H1 (cell line): ENCODE measurements at regions not wholly inside any gene's neighbourhood (a gene's known extent, or its start where the extent isn't known, plus 50 kb on each side); places are given as distances from the start of the nearest gene placed in this dataset.

Source experiments
- CTCF ChIA-PET: fragments of 300-600 bp; sonication (Branson Sonifier 250); formaldehyde crosslinking; loops from one replicate; lab custom pipeline; 2021; ENCODE audit not compliant: partially characterized antibody; lab: Charles Lee
- POLR2A ChIA-PET: fragments of 300-600 bp; sonication (Branson Sonifier 250); formaldehyde crosslinking; loops from one replicate; lab custom pipeline; 2021; ENCODE audit warnings: inconsistent platforms; ENCODE audit not compliant: partially characterized antibody; lab: Charles Lee
- DNase-seq, 2 experiments: peaks; one replicate each; pipeline versions ENCODE4 v3.0.0 to v3.0.0-alpha.2; 2010 to 2022; ENCODE audit warnings: low spot score in 2 of 2, low read depth in 1 of 2, mixed read lengths in 1 of 2
- FAIRE-seq: peaks from 2 replicates; lab custom pipeline; 2011; peaks lifted over from hg19 to GRCh38; lab: Jason Lieb, UNC
- H2AFZ ChIP-seq: 2 replicates; pipeline ENCODE4 v1.8.1; 2012; ENCODE audit warnings: low read length, inconsistent platforms
- H2AK5ac ChIP-seq: 2 replicates; pipeline ENCODE4 v1.6.1; 2013; ENCODE audit warnings: low read depth, low read length
- H2BK120ac ChIP-seq: replicated peaks from 2 replicates; pipeline ENCODE3; 2013; ENCODE audit warnings: low read depth, low read length, inconsistent platforms
- H2BK12ac ChIP-seq: 2 replicates; pipeline ENCODE4 v1.6.1; 2013; ENCODE audit warnings: low read depth, low read length
- H2BK15ac ChIP-seq: 2 replicates; pipeline ENCODE4 v1.6.1; 2013; ENCODE audit warnings: low read length
- H2BK20ac ChIP-seq: 2 replicates; pipeline ENCODE4 v1.6.1; 2013; ENCODE audit warnings: low read length
- H2BK5ac ChIP-seq: 2 replicates; pipeline ENCODE4 v1.6.1; 2013; ENCODE audit warnings: low read depth, low read length
- H3K14ac ChIP-seq: 2 replicates; pipeline ENCODE4 v1.6.1; 2013; ENCODE audit warnings: inconsistent platforms; ENCODE audit not compliant: insufficient read length
- H3K18ac ChIP-seq: 2 replicates; pipeline ENCODE4 v1.6.1; 2013; ENCODE audit warnings: low read length; ENCODE audit errors: extremely low read depth
- H3K23ac ChIP-seq: 2 replicates; pipeline ENCODE4 v1.6.1; 2013; ENCODE audit warnings: inconsistent platforms; ENCODE audit not compliant: insufficient read length
- H3K23me2 ChIP-seq: 2 replicates; pipeline ENCODE4 v1.6.1; 2013; ENCODE audit warnings: low read depth, low read length
- H3K27ac ChIP-seq: 2 replicates; pipeline ENCODE4 v1.6.1; 2011; ENCODE audit warnings: low read depth, low read length, inconsistent platforms
- H3K27me3 ChIP-seq, 4 experiments: replicated peaks in 1 of 4; 1 replicate in 1 of 4; 2 replicates in 3 of 4; pipeline versions ENCODE4 v1.6.1 to v1.8.1; 2011 to 2013; ENCODE audit warnings: low read length in 3 of 4, mild to moderate bottlenecking in 3 of 4, inconsistent platforms in 2 of 4, mixed read lengths in 2 of 4, moderate library complexity in 1 of 4; ENCODE audit not compliant: control insufficient read depth in 3 of 4, insufficient read depth in 3 of 4; ENCODE audit errors: extremely low read depth in 1 of 4
- H3K36me3 ChIP-seq, 4 experiments: 2 replicates each; pipeline versions ENCODE4 v1.6.1 to v1.8.1; 2011 to 2013; ENCODE audit warnings: mild to moderate bottlenecking in 4 of 4, low read length in 3 of 4, moderate library complexity in 2 of 4, control low read depth in 1 of 4, inconsistent platforms in 1 of 4; ENCODE audit not compliant: insufficient read depth in 4 of 4, control insufficient read depth in 2 of 4
- H3K4ac ChIP-seq: replicated peaks from 2 replicates; pipeline ENCODE3; 2013; ENCODE audit warnings: low read length, low read depth, mixed read lengths, inconsistent platforms; ENCODE audit not compliant: insufficient read length
- H3K4me1 ChIP-seq, 4 experiments: replicated peaks in 1 of 4; 1 replicate in 1 of 4; 2 replicates in 3 of 4; pipeline versions ENCODE4 v1.6.1 to v1.8.1; 2011 to 2013; ENCODE audit warnings: low read length in 3 of 4, inconsistent platforms in 2 of 4, mixed read lengths in 1 of 4; ENCODE audit not compliant: insufficient read depth in 4 of 4, control insufficient read depth in 3 of 4
- H3K4me2 ChIP-seq, 2 experiments: 2 replicates each; pipeline versions ENCODE4 v1.6.1 to v1.8.1; 2011 to 2013; ENCODE audit warnings: low read depth in 2 of 2, low read length in 2 of 2, control low read depth in 1 of 2, inconsistent platforms in 1 of 2, mild to moderate bottlenecking in 1 of 2; ENCODE audit not compliant: insufficient read depth in 1 of 2
- H3K4me3 ChIP-seq, 4 experiments: fragments of 200-600, 300-600 bp in 1 of 4; sonication (generic), shearing (Covaris generic), sonication (Bioruptor Twin) in 1 of 4; 2 replicates each; pipeline versions ENCODE4 v1.5.1 to v1.8.1; 2011 to 2016; ENCODE audit warnings: low read length in 4 of 4, low read depth in 3 of 4, control low read depth in 2 of 4, inconsistent platforms in 2 of 4, mild to moderate bottlenecking in 2 of 4, mixed read lengths in 1 of 4, moderate library complexity in 1 of 4; ENCODE audit not compliant: insufficient read depth in 2 of 4; ENCODE audit errors: extremely low read depth in 1 of 4
- H3K56ac ChIP-seq: replicated peaks from 2 replicates; pipeline ENCODE3; 2013; ENCODE audit warnings: low read depth, mild to moderate bottlenecking, mixed read lengths, low read length, inconsistent platforms; ENCODE audit not compliant: insufficient read length
- H3K79me1 ChIP-seq: 2 replicates; pipeline ENCODE4 v1.6.1; 2013; ENCODE audit warnings: low read depth, low read length, control low read depth
- H3K79me2 ChIP-seq, 2 experiments: 2 replicates each; pipeline versions ENCODE4 v1.6.1 to v1.8.1; 2012 to 2013; ENCODE audit warnings: low read length in 2 of 2, mild to moderate bottlenecking in 2 of 2, inconsistent platforms in 1 of 2; ENCODE audit not compliant: insufficient read depth in 2 of 2, control insufficient read depth in 1 of 2
- H3K9ac ChIP-seq, 4 experiments: replicated peaks in 1 of 4; 1 replicate in 1 of 4; 2 replicates in 3 of 4; pipeline versions ENCODE4 v1.6.1 to v1.8.1; 2011 to 2013; ENCODE audit warnings: low read depth in 3 of 4, low read length in 3 of 4, control low read depth in 2 of 4, mild to moderate bottlenecking in 2 of 4, moderate library complexity in 2 of 4, inconsistent platforms in 1 of 4; ENCODE audit errors: extremely low read depth in 1 of 4
- H3K9me3 ChIP-seq, 2 experiments: 2 replicates each; pipeline versions ENCODE4 v1.6.1 to v1.8.1; 2012 to 2013; ENCODE audit warnings: mild to moderate bottlenecking in 2 of 2, moderate library complexity in 2 of 2, control low read depth in 1 of 2, inconsistent platforms in 1 of 2, low read depth in 1 of 2, low read length in 1 of 2, mixed read lengths in 1 of 2; ENCODE audit not compliant: insufficient read depth in 2 of 2
- H4K20me1 ChIP-seq, 2 experiments: replicated peaks in 1 of 2; 2 replicates each; pipeline versions ENCODE3 to v1.8.1; 2011 to 2013; ENCODE audit warnings: inconsistent platforms in 2 of 2, low read length in 2 of 2, mild to moderate bottlenecking in 1 of 2; ENCODE audit not compliant: insufficient read depth in 2 of 2, control insufficient read depth in 1 of 2
- H4K5ac ChIP-seq: 2 replicates; pipeline ENCODE4 v1.6.1; 2013; ENCODE audit warnings: low read length, low read depth, mixed read lengths, inconsistent platforms; ENCODE audit not compliant: insufficient read length
- H4K8ac ChIP-seq: 2 replicates; pipeline ENCODE4 v1.8.0; 2013; ENCODE audit warnings: mild to moderate bottlenecking, moderate library complexity, low read length, inconsistent platforms; ENCODE audit not compliant: insufficient read depth; ENCODE audit errors: extremely low read depth
- H4K91ac ChIP-seq: replicated peaks from 2 replicates; pipeline ENCODE3; 2013; ENCODE audit warnings: low read length, mixed read lengths, inconsistent platforms; ENCODE audit not compliant: insufficient read length
- BCL11A ChIP-seq, 2 experiments: IDR thresholded peaks; one replicate each; pipeline ENCODE4 v1.6.1; 2011; ENCODE audit warnings: low read depth in 2 of 2, low read length in 2 of 2, mild to moderate bottlenecking in 2 of 2
- EZH2 ChIP-seq: fragments of 200-600 bp; sonication (generic); IDR thresholded peaks from 2 replicates; pipeline ENCODE4 v1.7.1; 2012; ENCODE audit warnings: low read depth, mild to moderate bottlenecking, moderate library complexity, low read length, inconsistent platforms; ENCODE audit not compliant: severe bottlenecking
- GABPA ChIP-seq: IDR thresholded peaks from 2 replicates; pipeline ENCODE4 v1.6.1; 2011; ENCODE audit warnings: mild to moderate bottlenecking, low read length, moderate library complexity, borderline replicate concordance; ENCODE audit not compliant: insufficient read depth
- NANOG ChIP-seq: IDR thresholded peaks from 2 replicates; pipeline ENCODE4 v1.6.1; 2011; ENCODE audit warnings: low read length, low read depth, mild to moderate bottlenecking, inconsistent platforms; ENCODE audit not compliant: insufficient read depth, poor library complexity, severe bottlenecking
- POLR2AphosphoS5 ChIP-seq: IDR thresholded peaks from 2 replicates; pipeline ENCODE4 v1.6.1; 2011; ENCODE audit warnings: low read depth, low read length
- SIN3A ChIP-seq, 2 experiments: IDR thresholded peaks in 1 of 2; conservative IDR thresholded peaks in 1 of 2; 2 replicates each; pipeline ENCODE4 v1.6.1; 2011 to 2012; ENCODE audit warnings: low read length in 2 of 2, improper control_type of control experiment in 1 of 2, low read depth in 1 of 2, mild to moderate bottlenecking in 1 of 2
- SUZ12 ChIP-seq: fragments of 200-600 bp; sonication (generic); IDR thresholded peaks from 2 replicates; pipeline ENCODE4 v1.6.1; 2012; ENCODE audit warnings: mild to moderate bottlenecking, inconsistent platforms, low read length, moderate library complexity, mixed read lengths
- TAF1 ChIP-seq: IDR thresholded peaks from 2 replicates; pipeline ENCODE4 v1.6.1; 2011; ENCODE audit warnings: mild to moderate bottlenecking, low read depth, low read length
- YY1 ChIP-seq: IDR thresholded peaks from 2 replicates; pipeline ENCODE4 v1.6.1; 2011; ENCODE audit warnings: low read depth, mild to moderate bottlenecking, low read length
- ZNF274 ChIP-seq: IDR thresholded peaks from 2 replicates; pipeline ENCODE4 v1.7.0; 2012; ENCODE audit warnings: low read length, borderline replicate concordance; ENCODE audit errors: extremely low read depth
- WGBS, 2 experiments: shearing (Covaris generic) in 1 of 2; methylation state at CpG; one replicate each; pipeline versions ENCODE4 v1.1.6 to v1.1.7; 2013 to 2015; ENCODE audit warnings: low lambda C conversion rate in 2 of 2, mixed read lengths in 2 of 2, inconsistent platforms in 1 of 2, low coverage in 1 of 2, missing lambda C conversion rate in 1 of 2; ENCODE audit not compliant: insufficient replicate concordance in 2 of 2, insufficient coverage in 1 of 2, insufficient read length in 1 of 2; ENCODE audit errors: extremely low coverage in 1 of 2, missing lambda C conversion rate in 1 of 2; 5-methylcytosine and 5-hydroxymethylcytosine counted together
- TF ChIP-seq, protein P1 (sequence below): IDR thresholded peaks from 2 replicates; pipeline ENCODE4 v1.6.1; 2012; ENCODE audit warnings: low read length, inconsistent platforms

DNA sequence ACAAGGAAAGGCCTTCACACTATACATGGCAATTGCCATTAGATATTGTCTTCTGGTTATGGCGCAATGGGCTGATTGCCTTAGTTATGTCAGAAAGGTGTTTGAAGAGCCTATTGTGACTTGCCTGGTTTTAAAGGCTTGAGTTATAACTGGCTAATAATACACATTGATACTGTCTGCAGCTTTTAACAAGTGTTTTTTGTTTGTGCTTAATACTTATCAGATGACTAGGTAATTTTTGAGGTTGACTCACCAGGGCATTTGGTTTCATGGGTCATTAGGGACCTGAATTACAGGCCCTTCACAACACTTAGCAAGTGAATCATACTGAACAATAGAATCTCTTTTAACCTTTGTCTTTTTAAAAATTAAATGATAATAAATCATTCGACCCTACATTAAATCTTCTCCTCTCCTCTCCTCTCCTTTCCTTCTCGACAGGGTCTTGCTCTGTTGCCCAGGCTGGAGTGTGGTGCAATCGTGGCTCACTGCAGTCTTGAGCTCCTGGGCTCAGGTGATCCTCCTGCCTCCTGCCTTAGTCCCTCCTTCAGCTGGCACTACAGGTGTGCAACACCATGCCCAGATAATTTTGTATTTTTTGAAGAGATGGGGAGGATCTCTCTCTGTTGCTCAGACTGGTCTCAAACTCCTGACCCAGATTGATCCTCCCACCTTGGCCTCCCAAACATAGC, 196.3 kb downstream of the JCAD start:
- CTCF ChIA-PET: no interaction called here

More for the DNA sequence above, 196.3 kb downstream of the JCAD start:
- no peaks in the 10 kb centered on the region for H3K9me3 ChIP-seq
- no peak overlapping the region for H3K9ac ChIP-seq
- H3K27ac ChIP-seq: no peak overlapping the region
- no peak overlapping the region for H2BK12ac ChIP-seq
- no peak overlapping the region for H3K4me3 ChIP-seq
- no peak overlapping the region for H4K91ac ChIP-seq
- TF ChIP-seq GABPA (no peak), YY1 (no peak), TAF1 (no peak), EZH2 (no peak), BCL11A (IDR thresholded peaks at IDR 0.05; ENCODE audit: low read depth in 2 of 2, low read length in 2 of 2) (no peak), ZNF274 (no peak), NANOG (no peak), POLR2AphosphoS5 (no peak), SUZ12 (no peak), SIN3A (conservative IDR thresholded peaks at IDR 0.05 in 1 of 2, IDR thresholded peaks at IDR 0.05 in 1 of 2; ENCODE audit: low read depth in 1 of 2, low read length in 2 of 2) (no peak)
- TF ChIP-seq, protein P1, sequence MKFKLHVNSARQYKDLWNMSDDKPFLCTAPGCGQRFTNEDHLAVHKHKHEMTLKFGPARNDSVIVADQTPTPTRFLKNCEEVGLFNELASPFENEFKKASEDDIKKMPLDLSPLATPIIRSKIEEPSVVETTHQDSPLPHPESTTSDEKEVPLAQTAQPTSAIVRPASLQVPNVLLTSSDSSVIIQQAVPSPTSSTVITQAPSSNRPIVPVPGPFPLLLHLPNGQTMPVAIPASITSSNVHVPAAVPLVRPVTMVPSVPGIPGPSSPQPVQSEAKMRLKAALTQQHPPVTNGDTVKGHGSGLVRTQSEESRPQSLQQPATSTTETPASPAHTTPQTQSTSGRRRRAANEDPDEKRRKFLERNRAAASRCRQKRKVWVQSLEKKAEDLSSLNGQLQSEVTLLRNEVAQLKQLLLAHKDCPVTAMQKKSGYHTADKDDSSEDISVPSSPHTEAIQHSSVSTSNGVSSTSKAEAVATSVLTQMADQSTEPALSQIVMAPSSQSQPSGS: no peak
- TF ChIP-seq, all 59 proteins: peak for 0
- no peak overlapping the region for H2BK15ac ChIP-seq
- POLR2A ChIA-PET: no interaction called here
- no peak overlapping the region for H4K5ac ChIP-seq
- no peak overlapping the region for H2BK5ac ChIP-seq
- H3K4ac ChIP-seq: no peak overlapping the region
- no peak overlapping the region for H3K56ac ChIP-seq
- H3K4me1 ChIP-seq: peaks cover 0 to 2% (median 0%) of the 10 kb centered on the region in 4 experiments; a peak in 1 of 7 replicates
- no peak overlapping the region for H3K14ac ChIP-seq
- no peaks in the 10 kb centered on the region for H3K36me3 ChIP-seq
- no peak overlapping the region for H4K8ac ChIP-seq
- no peaks in the 10 kb centered on the region for H3K23me2 ChIP-seq
- 90 to 100% methylated on average over 1 to 4 of the region's 4 CpGs for WGBS, 2 experiments
- H3K79me2 ChIP-seq: no peaks in the 10 kb centered on the region
- no peaks in the 10 kb centered on the region for H4K20me1 ChIP-seq
- no peak overlapping the region for H3K23ac ChIP-seq
- H3K4me2 ChIP-seq: no peak overlapping the region
- no peak overlapping the region for H2BK120ac ChIP-seq
- DNase-seq: no peak
- H2AFZ ChIP-seq: no peak overlapping the region
- H3K27me3 ChIP-seq: no peaks in the 10 kb centered on the region
- no peak overlapping the region for H3K18ac ChIP-seq
- H3K79me1 ChIP-seq: no peaks in the 10 kb centered on the region
- FAIRE-seq: no peak
- no peak overlapping the region for H2BK20ac ChIP-seq
- H2AK5ac ChIP-seq: no peak overlapping the region
